ENCODE measurements at regions not wholly inside any gene's neighbourhood (a gene's known extent, or its start where the extent isn't known, plus 50 kb on each side); places are given as distances from the start of the nearest gene placed in this dataset.
A peak's percentile ranks its signal among the peaks of the same experiment; 100 is the strongest.

DNA sequence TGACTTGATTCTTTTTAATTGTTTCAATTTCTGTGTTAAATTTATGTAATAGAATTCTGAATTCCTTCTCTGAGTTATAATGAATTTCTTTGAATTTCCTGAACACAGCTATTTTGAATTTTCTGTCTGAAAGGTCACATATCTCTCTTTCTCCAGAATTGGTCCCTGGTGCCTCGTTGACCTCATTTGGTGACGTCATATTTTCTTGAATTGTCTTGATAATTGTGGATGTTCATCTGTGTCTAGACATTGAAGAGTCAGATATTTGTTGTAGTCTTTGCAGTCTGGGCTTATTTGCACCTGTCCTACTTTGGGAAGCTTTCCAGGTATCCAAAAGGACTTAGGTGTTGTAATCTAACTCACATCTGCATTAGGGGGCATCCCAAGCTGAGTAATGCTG, 111.4 kb upstream of the LRRTM4 start:
- H3K4me3 ChIP-seq (ENCODE audit: low read depth, low read length), result no peak overlapping the region
- POLR2A ChIA-PET, result no interaction called here
- no peaks in the 10 kb centered on the region for H3K9me3 ChIP-seq (ENCODE audit: control insufficient read depth, insufficient read depth, low read depth, low read length)
- H3K36me3 ChIP-seq (ENCODE audit: control insufficient read depth in 2 of 2, insufficient read depth in 1 of 2, low read length in 2 of 2), result no peaks in the 10 kb centered on the region
- no peaks in the 10 kb centered on the region for H3K4me1 ChIP-seq (ENCODE audit: control insufficient read depth, insufficient read depth, low read length)
- no peak for TF ChIP-seq ZNF239 (tag by site-specific recombination; IDR thresholded peaks at IDR 0.05)
- TF ChIP-seq, protein P1, sequence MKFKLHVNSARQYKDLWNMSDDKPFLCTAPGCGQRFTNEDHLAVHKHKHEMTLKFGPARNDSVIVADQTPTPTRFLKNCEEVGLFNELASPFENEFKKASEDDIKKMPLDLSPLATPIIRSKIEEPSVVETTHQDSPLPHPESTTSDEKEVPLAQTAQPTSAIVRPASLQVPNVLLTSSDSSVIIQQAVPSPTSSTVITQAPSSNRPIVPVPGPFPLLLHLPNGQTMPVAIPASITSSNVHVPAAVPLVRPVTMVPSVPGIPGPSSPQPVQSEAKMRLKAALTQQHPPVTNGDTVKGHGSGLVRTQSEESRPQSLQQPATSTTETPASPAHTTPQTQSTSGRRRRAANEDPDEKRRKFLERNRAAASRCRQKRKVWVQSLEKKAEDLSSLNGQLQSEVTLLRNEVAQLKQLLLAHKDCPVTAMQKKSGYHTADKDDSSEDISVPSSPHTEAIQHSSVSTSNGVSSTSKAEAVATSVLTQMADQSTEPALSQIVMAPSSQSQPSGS (tag by site-specific recombination; IDR thresholded peaks at IDR 0.05; ENCODE audit: low read depth), result 0 out of 2 replicates have a peak, but pooled peaks have one; percentile 27
- TF ChIP-seq, protein P2, sequence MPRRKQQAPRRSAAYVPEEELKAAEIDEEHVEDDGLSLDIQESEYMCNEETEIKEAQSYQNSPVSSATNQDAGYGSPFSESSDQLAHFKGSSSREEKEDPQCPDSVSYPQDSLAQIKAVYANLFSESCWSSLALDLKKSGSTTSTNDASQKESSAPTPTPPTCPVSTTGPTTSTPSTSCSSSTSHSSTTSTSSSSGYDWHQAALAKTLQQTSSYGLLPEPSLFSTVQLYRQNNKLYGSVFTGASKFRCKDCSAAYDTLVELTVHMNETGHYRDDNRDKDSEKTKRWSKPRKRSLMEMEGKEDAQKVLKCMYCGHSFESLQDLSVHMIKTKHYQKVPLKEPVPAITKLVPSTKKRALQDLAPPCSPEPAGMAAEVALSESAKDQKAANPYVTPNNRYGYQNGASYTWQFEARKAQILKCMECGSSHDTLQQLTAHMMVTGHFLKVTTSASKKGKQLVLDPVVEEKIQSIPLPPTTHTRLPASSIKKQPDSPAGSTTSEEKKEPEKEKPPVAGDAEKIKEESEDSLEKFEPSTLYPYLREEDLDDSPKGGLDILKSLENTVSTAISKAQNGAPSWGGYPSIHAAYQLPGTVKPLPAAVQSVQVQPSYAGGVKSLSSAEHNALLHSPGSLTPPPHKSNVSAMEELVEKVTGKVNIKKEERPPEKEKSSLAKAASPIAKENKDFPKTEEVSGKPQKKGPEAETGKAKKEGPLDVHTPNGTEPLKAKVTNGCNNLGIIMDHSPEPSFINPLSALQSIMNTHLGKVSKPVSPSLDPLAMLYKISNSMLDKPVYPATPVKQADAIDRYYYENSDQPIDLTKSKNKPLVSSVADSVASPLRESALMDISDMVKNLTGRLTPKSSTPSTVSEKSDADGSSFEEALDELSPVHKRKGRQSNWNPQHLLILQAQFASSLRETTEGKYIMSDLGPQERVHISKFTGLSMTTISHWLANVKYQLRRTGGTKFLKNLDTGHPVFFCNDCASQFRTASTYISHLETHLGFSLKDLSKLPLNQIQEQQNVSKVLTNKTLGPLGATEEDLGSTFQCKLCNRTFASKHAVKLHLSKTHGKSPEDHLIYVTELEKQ (tag by site-specific recombination; IDR thresholded peaks at IDR 0.05; ENCODE audit: borderline replicate concordance), result no peak
- CTCF ChIA-PET, result interaction anchor here (0.6 kb wide), 1 partner anchor 491 kb away, joined by 3 read pairs; no protein-coding TSS in a partner anchor
- no peak overlapping the region for H3K27ac ChIP-seq (ENCODE audit: extremely low read depth, low read depth, low read length)

DNA sequence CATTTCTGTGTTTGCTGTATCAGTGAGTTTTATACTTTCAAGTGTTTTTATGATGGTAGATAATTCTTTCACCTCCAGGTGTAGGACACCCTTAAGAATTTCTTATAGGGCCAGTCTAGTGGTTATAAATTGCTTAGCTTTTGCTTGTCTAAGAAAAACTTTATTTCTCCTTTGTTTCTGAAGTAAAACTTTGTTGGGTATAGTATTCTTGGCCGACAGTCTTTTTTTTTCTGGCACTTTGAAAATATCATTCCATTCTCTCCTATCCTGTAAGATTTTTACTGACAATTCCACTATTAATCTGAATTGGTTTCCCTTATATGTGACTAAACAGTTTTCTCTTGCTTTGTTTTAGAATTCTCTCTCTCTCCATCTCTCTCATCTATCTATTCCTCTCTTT, 118.7 kb upstream of the LRRTM4 start:
- TF ChIP-seq ZNF169 (tag by site-specific recombination; IDR thresholded peaks at IDR 0.05), result no peak
- TF ChIP-seq SETDB1 (IDR thresholded peaks at IDR 0.05; ENCODE audit: insufficient read length, low read length), result peak; percentile 95
- peak; percentile 77; the same call in 1 of the 2 replicates for TF ChIP-seq TRIM28 (IDR thresholded peaks at IDR 0.05; ENCODE audit: borderline replicate concordance, low read length)
- no peaks in the 10 kb centered on the region for H3K4me1 ChIP-seq (ENCODE audit: control insufficient read depth, insufficient read depth, low read length)

DNA sequence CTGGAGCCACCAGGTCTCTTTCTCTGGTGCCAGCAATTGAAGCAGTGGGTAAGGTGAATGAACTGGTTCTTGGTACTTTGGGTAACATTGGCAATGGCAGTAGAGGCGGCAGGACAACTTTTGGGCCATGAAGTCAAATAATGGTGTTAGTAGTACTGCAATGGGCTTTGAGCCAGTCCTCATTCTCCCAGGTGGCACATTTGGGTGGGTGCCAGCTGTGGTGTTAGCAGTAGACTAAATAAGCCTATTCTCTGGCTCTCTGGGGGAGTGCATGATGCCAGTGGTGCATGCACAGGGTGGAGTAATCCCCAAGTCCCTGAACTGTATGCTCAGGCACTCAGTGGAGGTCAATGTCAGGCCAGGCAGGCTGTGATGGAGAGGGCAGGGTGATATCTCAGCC, 120.2 kb upstream of the LRRTM4 start:
- ChIA-PET POLR2A (no interaction called here), CTCF (no interaction called here)
- Histone ChIP-seq H3K9me3 (ENCODE audit: control insufficient read depth, insufficient read depth, low read depth, low read length) (no peaks in the 10 kb centered on the region), H3K36me3 (ENCODE audit: control insufficient read depth in 2 of 2, insufficient read depth in 1 of 2, low read length in 2 of 2) (no peaks in the 10 kb centered on the region), H3K27ac (ENCODE audit: extremely low read depth, low read depth, low read length) (no peak overlapping the region), H3K4me3 (ENCODE audit: low read depth, low read length) (no peak overlapping the region), H3K4me1 (ENCODE audit: control insufficient read depth, insufficient read depth, low read length) (no peaks in the 10 kb centered on the region)
- TF ChIP-seq ZNF37A (tag by site-specific recombination; IDR thresholded peaks at IDR 0.05), result no peak
- no peak for TF ChIP-seq WT1 (tag by site-specific recombination; IDR thresholded peaks at IDR 0.05)
- TF ChIP-seq EGR2 (tag by site-specific recombination; IDR thresholded peaks at IDR 0.05; ENCODE audit: low read depth), result no peak
- no peak for TF ChIP-seq ZFP3 (tag by site-specific recombination; IDR thresholded peaks at IDR 0.05; ENCODE audit: low read depth)
- no peak for TF ChIP-seq ZNF19 (tag by site-specific recombination; IDR thresholded peaks at IDR 0.05; ENCODE audit: low read depth)
- TF ChIP-seq ZNF830 (tag by site-specific recombination; IDR thresholded peaks at IDR 0.05; ENCODE audit: low read depth), result no peak
- no peak for TF ChIP-seq ZNF391 (tag by site-specific recombination; IDR thresholded peaks at IDR 0.05; ENCODE audit: borderline replicate concordance, low read depth)
- no peak for TF ChIP-seq ZNF664 (tag by site-specific recombination; IDR thresholded peaks at IDR 0.05)
- no peak for TF ChIP-seq ZNF561 (tag by site-specific recombination; IDR thresholded peaks at IDR 0.05; ENCODE audit: borderline replicate concordance)
- TF ChIP-seq ZNF341 (tag by site-specific recombination; IDR thresholded peaks at IDR 0.05; ENCODE audit: low read depth), result no peak
- no peak for TF ChIP-seq ZBTB17 (tag by site-specific recombination; IDR thresholded peaks at IDR 0.05)
- TF ChIP-seq ZNF776 (tag by site-specific recombination; IDR thresholded peaks at IDR 0.05; ENCODE audit: borderline replicate concordance), result no peak
- TF ChIP-seq GLIS1 (tag by site-specific recombination; IDR thresholded peaks at IDR 0.05), result no peak
- TF ChIP-seq, protein P3, sequence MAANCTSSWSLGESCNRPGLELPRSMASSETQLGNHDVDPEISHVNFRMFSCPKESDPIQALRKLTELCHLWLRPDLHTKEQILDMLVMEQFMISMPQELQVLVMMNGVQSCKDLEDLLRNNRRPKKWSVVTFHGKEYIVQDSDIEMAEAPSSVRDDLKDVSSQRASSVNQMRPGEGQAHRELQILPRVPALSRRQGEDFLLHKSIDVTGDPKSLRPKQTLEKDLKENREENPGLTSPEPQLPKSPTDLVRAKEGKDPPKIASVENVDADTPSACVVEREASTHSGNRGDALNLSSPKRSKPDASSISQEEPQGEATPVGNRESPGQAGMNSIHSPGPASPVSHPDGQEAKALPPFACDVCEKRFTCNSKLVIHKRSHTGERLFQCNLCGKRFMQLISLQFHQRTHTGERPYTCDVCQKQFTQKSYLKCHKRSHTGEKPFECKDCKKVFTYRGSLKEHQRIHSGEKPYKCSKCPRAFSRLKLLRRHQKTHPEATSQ (tag by site-specific recombination; IDR thresholded peaks at IDR 0.05), result no peak
- TF ChIP-seq, protein P4, sequence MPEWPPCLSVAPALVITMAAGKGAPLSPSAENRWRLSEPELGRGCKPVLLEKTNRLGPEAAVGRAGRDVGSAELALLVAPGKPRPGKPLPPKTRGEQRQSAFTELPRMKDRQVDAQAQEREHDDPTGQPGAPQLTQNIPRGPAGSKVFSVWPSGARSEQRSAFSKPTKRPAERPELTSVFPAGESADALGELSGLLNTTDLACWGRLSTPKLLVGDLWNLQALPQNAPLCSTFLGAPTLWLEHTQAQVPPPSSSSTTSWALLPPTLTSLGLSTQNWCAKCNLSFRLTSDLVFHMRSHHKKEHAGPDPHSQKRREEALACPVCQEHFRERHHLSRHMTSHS (tag by site-specific recombination; IDR thresholded peaks at IDR 0.05), result no peak

More for the DNA sequence above, 118.7 kb upstream of the LRRTM4 start:
- POLR2A ChIA-PET, result no interaction called here
- Histone ChIP-seq H3K27ac (ENCODE audit: extremely low read depth, low read depth, low read length) (no peak overlapping the region), H3K36me3 (ENCODE audit: control insufficient read depth in 2 of 2, insufficient read depth in 1 of 2, low read length in 2 of 2) (no peaks in the 10 kb centered on the region), H3K4me3 (ENCODE audit: low read depth, low read length) (no peak overlapping the region), H3K9me3 (ENCODE audit: control insufficient read depth, insufficient read depth, low read depth, low read length) (no peaks in the 10 kb centered on the region)
- CTCF ChIA-PET, result no interaction called here

Measured in HEK293 (cell line).